ENCODE measurements at regions not wholly inside any gene's neighbourhood (a gene's known extent, or its start where the extent isn't known, plus 50 kb on each side); places are given as distances from the start of the nearest gene placed in this dataset.

GRCh38 chr7:81300753-81301152 lies 381.9 kb upstream of the SEMA3C start:
- Histone ChIP-seq H3K9me3 (no peaks in the 10 kb centered on the region), H3K36me3 (no peaks in the 10 kb centered on the region), H3K27me3 (no peaks in the 10 kb centered on the region), H3K4me3 (no peak overlapping the region), H3K27ac (no peak overlapping the region), H3K4me1 (peaks cover 0 to 4% (median 0%) of the 10 kb centered on the region in 9 donors)
- ATAC-seq: no peak
- no peak for DNase-seq
- TF ChIP-seq, protein P1, sequence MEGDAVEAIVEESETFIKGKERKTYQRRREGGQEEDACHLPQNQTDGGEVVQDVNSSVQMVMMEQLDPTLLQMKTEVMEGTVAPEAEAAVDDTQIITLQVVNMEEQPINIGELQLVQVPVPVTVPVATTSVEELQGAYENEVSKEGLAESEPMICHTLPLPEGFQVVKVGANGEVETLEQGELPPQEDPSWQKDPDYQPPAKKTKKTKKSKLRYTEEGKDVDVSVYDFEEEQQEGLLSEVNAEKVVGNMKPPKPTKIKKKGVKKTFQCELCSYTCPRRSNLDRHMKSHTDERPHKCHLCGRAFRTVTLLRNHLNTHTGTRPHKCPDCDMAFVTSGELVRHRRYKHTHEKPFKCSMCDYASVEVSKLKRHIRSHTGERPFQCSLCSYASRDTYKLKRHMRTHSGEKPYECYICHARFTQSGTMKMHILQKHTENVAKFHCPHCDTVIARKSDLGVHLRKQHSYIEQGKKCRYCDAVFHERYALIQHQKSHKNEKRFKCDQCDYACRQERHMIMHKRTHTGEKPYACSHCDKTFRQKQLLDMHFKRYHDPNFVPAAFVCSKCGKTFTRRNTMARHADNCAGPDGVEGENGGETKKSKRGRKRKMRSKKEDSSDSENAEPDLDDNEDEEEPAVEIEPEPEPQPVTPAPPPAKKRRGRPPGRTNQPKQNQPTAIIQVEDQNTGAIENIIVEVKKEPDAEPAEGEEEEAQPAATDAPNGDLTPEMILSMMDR (IDR thresholded peaks at IDR 0.05): no peak
- intact Hi-C loops (cut with DNase I): no loop called here
- 87 to 91% methylated on average over 3 of the region's 3 CpGs for WGBS, 2 donors

GRCh38 chr7:81299711-81300110 lies 380.9 kb upstream of the SEMA3C start:
- Histone ChIP-seq H3K27ac (no peak overlapping the region), H3K4me3 (no peak overlapping the region), H3K36me3 (no peaks in the 10 kb centered on the region), H3K27me3 (no peaks in the 10 kb centered on the region), H3K4me1 (peaks cover 0 to 4% (median 0%) of the 10 kb centered on the region in 9 donors), H3K9me3 (no peaks in the 10 kb centered on the region)
- 61 to 68% methylated on average over 3 of the region's 3 CpGs for WGBS, 2 donors
- intact Hi-C loops (cut with DNase I): no loop called here
- TF ChIP-seq, protein P1 (IDR thresholded peaks at IDR 0.05): no peak
- no peak for ATAC-seq
- DNase-seq: no peak

GRCh38 chr7:81298951-81299666 lies 380.3 kb upstream of the SEMA3C start:
- Histone ChIP-seq H3K36me3 (no peaks in the 10 kb centered on the region), H3K27me3 (no peaks in the 10 kb centered on the region), H3K4me1 (peaks cover 0 to 4% (median 0%) of the 10 kb centered on the region in 9 donors), H3K27ac (no peak overlapping the region), H3K9me3 (no peaks in the 10 kb centered on the region), H3K4me3 (no peak overlapping the region)
- TF ChIP-seq, protein P1 (IDR thresholded peaks at IDR 0.05): no peak
- DNase-seq (no peak), ATAC-seq (peak in 2 of 8 donors; percentile 49 to 58)
- 33 to 40% methylated on average over 5 of the region's 5 CpGs for WGBS, 2 donors
- intact Hi-C loops (cut with DNase I): no loop called here

GRCh38 chr7:81297317-81297716 lies 378.5 kb upstream of the SEMA3C start:
- WGBS, 2 donors: 55 to 85% methylated on average over 2 of the region's 2 CpGs
- Histone ChIP-seq H3K27me3 (no peaks in the 10 kb centered on the region), H3K4me3 (no peak overlapping the region), H3K9me3 (no peaks in the 10 kb centered on the region), H3K27ac (no peak overlapping the region), H3K4me1 (peaks cover 0 to 4% (median 0%) of the 10 kb centered on the region in 9 donors), H3K36me3 (no peaks in the 10 kb centered on the region)
- intact Hi-C loops (cut with DNase I): no loop called here
- ATAC-seq (no peak), DNase-seq (no peak)
- TF ChIP-seq, protein P1 (IDR thresholded peaks at IDR 0.05): no peak

Data from heart right ventricle (tissue), 16 donors.